Gastrocnemius medialis (tissue), 4 donors: ENCODE measurements at regions not wholly inside any gene's neighbourhood (a gene's known extent, or its start where the extent isn't known, plus 50 kb on each side); places are given as distances from the start of the nearest gene placed in this dataset.

Source experiments
- POLR2A ChIP-seq, 2 donors: fragments of 450-650 bp; IDR thresholded peaks; one replicate each; pipeline ENCODE4 v1.6.1; 2017; ENCODE audit warnings: antibody characterized with exemption in 2 of 2, mild to moderate bottlenecking in 2 of 2, moderate library complexity in 2 of 2
- TF ChIP-seq, protein P1 (sequence below), 5 experiments: fragments of 450-650 bp in 3 of 5; fragments of 200-600 bp in 2 of 5; sonication (generic) in 2 of 5; IDR thresholded peaks in 4 of 5; conservative IDR thresholded peaks in 1 of 5; 1 replicate in 4 of 5; 2 replicates in 1 of 5; pipeline ENCODE4 v1.5.1; 2016 to 2019; ENCODE audit warnings: antibody characterized with exemption in 5 of 5, mild to moderate bottlenecking in 3 of 5, moderate library complexity in 3 of 5

DNA sequence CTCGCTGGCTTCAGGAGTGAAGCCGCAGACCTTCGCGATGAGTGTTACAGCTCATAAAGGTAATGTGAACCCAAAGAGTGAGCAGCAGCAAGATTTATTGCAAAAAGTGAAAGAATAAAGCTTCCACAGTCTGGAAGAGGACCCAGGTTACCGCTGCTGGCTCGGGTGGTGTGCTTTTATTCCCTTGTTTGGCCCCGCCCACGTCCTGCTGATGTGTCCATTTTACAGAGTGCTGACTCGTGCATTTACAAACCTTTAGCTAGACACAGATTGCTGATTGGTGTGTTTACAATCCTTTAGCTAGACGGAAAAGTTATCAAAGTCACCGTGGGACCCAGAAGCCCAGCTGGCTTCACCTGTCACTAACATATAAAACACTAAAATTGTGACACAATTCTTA, 1464.5 kb downstream of the ZPLD1 start:
- TF ChIP-seq, protein P1, sequence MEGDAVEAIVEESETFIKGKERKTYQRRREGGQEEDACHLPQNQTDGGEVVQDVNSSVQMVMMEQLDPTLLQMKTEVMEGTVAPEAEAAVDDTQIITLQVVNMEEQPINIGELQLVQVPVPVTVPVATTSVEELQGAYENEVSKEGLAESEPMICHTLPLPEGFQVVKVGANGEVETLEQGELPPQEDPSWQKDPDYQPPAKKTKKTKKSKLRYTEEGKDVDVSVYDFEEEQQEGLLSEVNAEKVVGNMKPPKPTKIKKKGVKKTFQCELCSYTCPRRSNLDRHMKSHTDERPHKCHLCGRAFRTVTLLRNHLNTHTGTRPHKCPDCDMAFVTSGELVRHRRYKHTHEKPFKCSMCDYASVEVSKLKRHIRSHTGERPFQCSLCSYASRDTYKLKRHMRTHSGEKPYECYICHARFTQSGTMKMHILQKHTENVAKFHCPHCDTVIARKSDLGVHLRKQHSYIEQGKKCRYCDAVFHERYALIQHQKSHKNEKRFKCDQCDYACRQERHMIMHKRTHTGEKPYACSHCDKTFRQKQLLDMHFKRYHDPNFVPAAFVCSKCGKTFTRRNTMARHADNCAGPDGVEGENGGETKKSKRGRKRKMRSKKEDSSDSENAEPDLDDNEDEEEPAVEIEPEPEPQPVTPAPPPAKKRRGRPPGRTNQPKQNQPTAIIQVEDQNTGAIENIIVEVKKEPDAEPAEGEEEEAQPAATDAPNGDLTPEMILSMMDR (IDR thresholded peaks at IDR 0.05 in 4 of 5, conservative IDR thresholded peaks at IDR 0.05 in 1 of 5), result no peak
- TF ChIP-seq POLR2A (IDR thresholded peaks at IDR 0.05), result no peak
